NCI-H2227 (cell line): ENCODE measurements at regions not wholly inside any gene's neighbourhood (a gene's known extent, or its start where the extent isn't known, plus 50 kb on each side); places are given as distances from the start of the nearest gene placed in this dataset.

Experiments
- DNase-seq: peaks from one replicate; lab custom pipeline; 2025; ENCODE audit not compliant: unreplicated experiment; lab: John Stamatoyannopoulos, UW

GRCh38 chr2:180169474-180169873 is 162.4 kb upstream of the CWC22 start:
- DNase-seq: no peak

GRCh38 chr2:180161415-180161814 is 154.3 kb upstream of the CWC22 start:
- no peak for DNase-seq

GRCh38 chr2:180159921-180160320 is 152.8 kb upstream of the CWC22 start:
- no peak for DNase-seq

- DNase-seq: no peak
Observed at GRCh38 chr2:180158961-180159360, 151.9 kb upstream of the CWC22 start.

GRCh38 chr2:180156651-180157050 is 149.6 kb upstream of the CWC22 start:
- DNase-seq: no peak

GRCh38 chr2:180150606-180151005 is 143.5 kb upstream of the CWC22 start:
- DNase-seq: no peak

- DNase-seq: no peak
Observed at GRCh38 chr2:180146541-180146940, 139.4 kb upstream of the CWC22 start.

GRCh38 chr2:180146114-180146513 is 139.0 kb upstream of the CWC22 start:
- no peak for DNase-seq

- DNase-seq: no peak
Observed at GRCh38 chr2:180145163-180145562, 138.1 kb upstream of the CWC22 start.

GRCh38 chr2:180144338-180144813 is 137.3 kb upstream of the CWC22 start:
- DNase-seq: no peak

- peak; percentile 7 for DNase-seq
Observed at GRCh38 chr2:180143633-180144337, 136.7 kb upstream of the CWC22 start.

- no peak for DNase-seq
Observed at GRCh38 chr2:180141600-180141999, 134.5 kb upstream of the CWC22 start.

GRCh38 chr2:180133736-180134135 is 126.6 kb upstream of the CWC22 start:
- DNase-seq: no peak

- no peak for DNase-seq
Observed at GRCh38 chr2:180130403-180130802, 123.3 kb upstream of the CWC22 start.

GRCh38 chr2:180128861-180129260 is 121.8 kb upstream of the CWC22 start:
- DNase-seq: no peak

GRCh38 chr2:180125245-180125962 is 118.3 kb upstream of the CWC22 start:
- DNase-seq: peak; percentile 92

- DNase-seq: peak; percentile 85
Observed at GRCh38 chr2:180124273-180125139, 117.4 kb upstream of the CWC22 start.

GRCh38 chr2:180122874-180123273 is 115.8 kb upstream of the CWC22 start:
- no peak for DNase-seq

GRCh38 chr2:180115675-180116074 is 108.6 kb upstream of the CWC22 start:
- DNase-seq: no peak

GRCh38 chr2:180115269-180115668 is 108.2 kb upstream of the CWC22 start:
- no peak for DNase-seq

GRCh38 chr2:180111901-180112300 is 104.8 kb upstream of the CWC22 start:
- DNase-seq: no peak

GRCh38 chr2:180110469-180110868 is 103.4 kb upstream of the CWC22 start:
- DNase-seq: no peak
